ENCODE measurements at regions not wholly inside any gene's neighbourhood (a gene's known extent, or its start where the extent isn't known, plus 50 kb on each side); places are given as distances from the start of the nearest gene placed in this dataset.
"Not testable (repeated sequence)": the region's sequence is repeated elsewhere in the genome, so short reads cannot be mapped to it uniquely, and the experiment has no call there.

GRCh38 chr6:134619789-134620188 lies 301.9 kb upstream of the SGK1 start:
- DNase-seq (ENCODE audit: extremely low read depth in 1 of 2, low read depth in 1 of 2): no peak

- no peak for DNase-seq (ENCODE audit: extremely low read depth in 1 of 2, low read depth in 1 of 2)
These were observed 301.2 kb upstream of the SGK1 start for GRCh38 chr6:134619077-134619476.

- no peak for DNase-seq (ENCODE audit: extremely low read depth in 1 of 2, low read depth in 1 of 2)
These were observed 296.9 kb upstream of the SGK1 start for GRCh38 chr6:134614606-134615485.

GRCh38 chr6:134612128-134612527 lies 294.2 kb upstream of the SGK1 start:
- not testable (repeated sequence) for DNase-seq (ENCODE audit: extremely low read depth in 1 of 2, low read depth in 1 of 2)

GRCh38 chr6:134610411-134610810 lies 292.5 kb upstream of the SGK1 start:
- DNase-seq (ENCODE audit: extremely low read depth in 1 of 2, low read depth in 1 of 2): no peak

DNA sequence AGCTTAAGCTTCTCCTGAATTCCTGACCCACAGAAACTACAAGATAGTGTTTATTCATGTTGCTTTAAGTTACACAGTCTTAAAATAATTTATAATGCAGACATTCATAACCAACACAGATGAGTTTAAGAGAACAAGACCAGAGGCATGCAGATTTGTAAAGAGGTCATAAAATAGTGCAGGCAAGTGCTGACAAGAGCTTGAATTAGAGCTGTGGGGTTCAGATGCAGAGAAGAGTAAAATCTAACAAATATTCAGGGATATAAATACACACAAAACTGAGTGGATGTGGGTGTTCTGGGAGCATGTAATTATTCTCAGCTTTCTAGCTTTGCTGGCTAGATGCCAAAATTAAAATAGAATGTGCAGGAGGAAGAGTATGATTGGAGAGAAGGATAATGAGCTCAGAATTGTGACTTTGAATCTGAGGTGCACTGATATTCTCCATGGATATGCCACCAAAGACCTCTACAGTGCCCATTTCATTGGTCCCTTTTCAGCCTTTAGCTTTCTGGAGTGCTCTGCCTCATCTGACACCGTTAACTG lies 291.9 kb upstream of the SGK1 start:
- DNase-seq (ENCODE audit: extremely low read depth in 1 of 2, low read depth in 1 of 2): no peak

DNA sequence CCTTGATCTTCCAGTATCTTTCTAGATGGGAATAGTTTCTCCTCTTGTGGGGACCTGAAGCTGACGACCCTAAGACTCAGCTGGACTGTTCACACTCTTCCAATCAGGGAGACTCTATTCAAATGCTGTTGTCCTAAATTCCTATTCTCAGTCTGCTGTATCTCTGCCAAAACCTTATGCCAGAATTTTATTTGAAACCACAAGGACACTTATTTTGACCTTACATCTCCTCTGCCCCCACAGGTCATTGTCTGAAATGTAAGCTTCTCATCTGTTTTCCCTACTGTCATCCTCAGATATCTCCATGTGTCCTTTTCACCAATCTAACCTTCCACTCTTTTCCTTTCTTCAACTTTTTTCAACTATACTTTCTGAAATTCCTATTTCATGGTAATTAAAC lies 289.5 kb upstream of the SGK1 start:
- DNase-seq (ENCODE audit: extremely low read depth in 1 of 2, low read depth in 1 of 2): no peak

DNA sequence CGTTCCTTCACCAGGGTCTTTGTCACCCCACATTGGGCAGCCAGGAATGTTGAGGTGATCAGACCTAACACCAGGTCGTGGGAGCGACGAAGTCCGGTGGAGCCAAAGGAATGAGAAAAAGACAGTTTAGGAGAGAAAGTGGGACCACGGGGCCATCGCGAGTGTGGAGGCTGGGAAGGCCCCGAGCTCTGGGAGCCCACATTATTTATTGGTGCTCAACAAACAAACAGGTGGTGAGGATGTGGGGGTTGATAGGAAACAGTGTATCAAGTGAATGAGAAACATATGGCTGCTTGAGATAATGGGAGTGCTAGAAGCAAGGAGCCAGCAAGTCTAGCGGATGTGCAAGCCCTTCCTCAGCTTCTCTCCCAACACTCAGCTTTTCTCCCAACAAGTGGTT lies 287.1 kb upstream of the SGK1 start:
- DNase-seq (ENCODE audit: extremely low read depth in 1 of 2, low read depth in 1 of 2): no peak

GRCh38 chr6:134604014-134604676 lies 286.2 kb upstream of the SGK1 start:
- no peak for DNase-seq (ENCODE audit: extremely low read depth in 1 of 2, low read depth in 1 of 2)

DNA sequence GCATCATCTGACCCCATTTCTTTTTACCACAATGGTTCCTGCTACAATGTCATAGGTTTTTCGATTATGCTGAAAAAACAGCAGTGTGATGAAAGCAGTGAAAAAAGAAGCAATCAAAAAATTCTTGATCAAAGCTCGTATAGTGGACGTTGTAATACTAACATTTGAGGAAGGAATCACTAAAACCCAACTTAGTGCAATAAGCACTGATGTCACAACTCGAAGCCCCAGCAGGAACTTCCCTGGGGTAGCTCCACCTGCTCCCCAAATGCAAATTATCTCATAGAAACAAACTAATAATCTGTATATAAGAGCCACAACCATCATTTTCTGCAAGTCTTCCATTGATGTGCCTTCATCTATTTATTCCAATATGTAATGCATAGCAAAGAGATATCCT lies 285.6 kb upstream of the SGK1 start:
- DNase-seq (ENCODE audit: extremely low read depth in 1 of 2, low read depth in 1 of 2): no peak

- DNase-seq (ENCODE audit: extremely low read depth in 1 of 2, low read depth in 1 of 2): no peak
These were observed 284.2 kb upstream of the SGK1 start for GRCh38 chr6:134602123-134602522.

- no peak for DNase-seq (ENCODE audit: extremely low read depth in 1 of 2, low read depth in 1 of 2)
These were observed 282.8 kb upstream of the SGK1 start for GRCh38 chr6:134600671-134601070.

DNA sequence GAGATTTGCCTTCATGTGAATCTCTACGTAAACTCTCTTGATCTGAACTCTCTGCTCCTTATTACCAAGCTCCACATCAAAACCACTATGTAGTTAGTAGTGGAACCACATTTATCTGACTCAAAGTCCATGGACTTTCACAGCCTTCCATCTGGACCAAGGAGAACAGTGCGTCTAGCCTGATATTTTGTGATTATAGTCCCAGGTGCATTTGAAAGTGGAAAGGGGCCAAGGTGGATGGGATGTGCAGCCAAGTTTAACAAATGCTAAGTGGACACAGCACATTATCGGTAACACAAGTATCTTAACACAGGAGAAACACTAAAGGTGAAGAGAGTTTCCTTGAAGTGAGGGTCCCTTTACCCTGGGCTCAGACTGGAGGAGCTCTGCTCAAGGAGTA lies 281.2 kb upstream of the SGK1 start:
- no peak for DNase-seq (ENCODE audit: extremely low read depth in 1 of 2, low read depth in 1 of 2)

DNA sequence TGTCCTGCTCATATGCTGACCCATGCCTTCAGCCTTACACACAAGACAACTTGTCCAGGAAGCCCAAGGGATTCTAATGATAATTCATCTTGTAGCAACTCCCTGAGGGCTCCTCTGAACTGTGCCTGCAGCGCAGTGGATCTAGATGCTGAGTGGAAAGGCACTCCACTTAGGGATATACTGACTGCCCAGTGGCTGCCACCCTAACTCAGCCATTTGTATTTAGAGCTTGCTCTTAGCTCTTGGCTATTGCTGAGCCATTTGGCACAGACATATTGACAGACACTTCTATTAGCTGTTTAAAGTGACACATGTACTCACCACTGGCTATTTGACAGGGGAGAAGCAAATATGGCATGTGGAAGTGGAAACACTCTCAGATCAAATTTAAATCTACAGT lies 278.3 kb upstream of the SGK1 start:
- no peak for DNase-seq (ENCODE audit: extremely low read depth in 1 of 2, low read depth in 1 of 2)

DNA sequence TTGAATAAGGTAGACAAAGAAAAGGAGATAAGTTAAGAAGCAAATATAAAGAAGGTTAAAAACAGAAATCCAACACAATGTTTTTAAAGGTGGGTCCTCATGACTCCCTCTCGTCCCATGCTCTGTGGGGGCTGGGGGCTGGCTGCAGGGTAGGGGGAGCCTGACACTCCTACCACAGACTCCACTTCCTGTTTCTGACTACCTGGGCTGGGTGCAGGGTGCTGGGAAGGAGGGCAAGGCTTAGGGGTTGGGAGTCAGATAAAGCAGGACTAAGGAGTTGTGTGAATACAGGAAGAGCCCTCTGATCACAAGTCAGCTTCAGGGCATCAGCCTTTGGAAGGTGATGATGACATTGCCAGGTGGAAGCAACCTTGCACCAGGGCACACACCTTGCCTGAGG lies 277.0 kb upstream of the SGK1 start:
- no peak for DNase-seq (ENCODE audit: extremely low read depth in 1 of 2, low read depth in 1 of 2)

GRCh38 chr6:134593887-134594286 lies 276.0 kb upstream of the SGK1 start:
- no peak for DNase-seq (ENCODE audit: extremely low read depth in 1 of 2, low read depth in 1 of 2)

DNA sequence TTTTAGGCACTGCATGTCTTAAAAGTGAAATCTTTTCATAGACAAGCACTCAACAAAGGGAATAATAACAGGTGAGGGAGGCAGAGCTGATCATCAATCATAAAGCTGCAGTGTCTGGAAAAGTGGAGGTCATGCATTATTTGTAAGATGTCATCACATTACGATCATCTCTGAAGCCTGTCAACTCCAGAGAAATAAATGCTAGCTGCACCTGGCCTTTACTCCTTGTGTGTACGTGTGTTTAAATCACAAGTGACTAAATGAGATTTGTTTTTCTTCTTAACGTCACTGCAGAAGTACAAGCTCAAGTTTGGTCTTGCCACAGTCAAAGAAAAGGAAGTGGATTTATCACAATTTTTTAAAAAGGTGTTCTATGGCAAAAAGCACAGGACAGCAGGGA lies 275.5 kb upstream of the SGK1 start:
- no peak for DNase-seq (ENCODE audit: extremely low read depth in 1 of 2, low read depth in 1 of 2)

- DNase-seq (ENCODE audit: extremely low read depth in 1 of 2, low read depth in 1 of 2): no peak
These were observed 275.1 kb upstream of the SGK1 start for GRCh38 chr6:134593024-134593423.

DNA sequence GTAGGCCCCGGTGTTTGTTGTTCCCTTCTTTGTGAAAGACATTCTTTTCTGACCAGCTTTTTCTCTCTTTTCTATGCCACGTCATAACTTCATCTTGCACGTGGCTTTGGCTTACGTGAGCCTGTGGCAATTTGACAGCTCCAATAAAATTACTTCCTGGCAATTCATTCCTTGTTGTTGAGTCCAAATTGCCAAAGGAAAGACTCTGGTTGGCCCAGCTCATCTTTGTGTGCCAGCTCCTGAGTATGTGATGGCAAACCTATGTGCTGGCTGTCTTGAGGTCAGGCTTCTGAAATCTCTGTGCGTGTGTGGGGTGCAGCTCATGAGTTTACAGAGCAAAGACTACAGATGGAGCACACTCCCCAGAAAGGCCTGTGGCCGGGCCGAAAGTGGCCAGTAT lies 272.5 kb upstream of the SGK1 start:
- no peak for DNase-seq (ENCODE audit: extremely low read depth in 1 of 2, low read depth in 1 of 2)

GRCh38 chr6:134590004-134590403 lies 272.1 kb upstream of the SGK1 start:
- no peak for DNase-seq (ENCODE audit: extremely low read depth in 1 of 2, low read depth in 1 of 2)

DNA sequence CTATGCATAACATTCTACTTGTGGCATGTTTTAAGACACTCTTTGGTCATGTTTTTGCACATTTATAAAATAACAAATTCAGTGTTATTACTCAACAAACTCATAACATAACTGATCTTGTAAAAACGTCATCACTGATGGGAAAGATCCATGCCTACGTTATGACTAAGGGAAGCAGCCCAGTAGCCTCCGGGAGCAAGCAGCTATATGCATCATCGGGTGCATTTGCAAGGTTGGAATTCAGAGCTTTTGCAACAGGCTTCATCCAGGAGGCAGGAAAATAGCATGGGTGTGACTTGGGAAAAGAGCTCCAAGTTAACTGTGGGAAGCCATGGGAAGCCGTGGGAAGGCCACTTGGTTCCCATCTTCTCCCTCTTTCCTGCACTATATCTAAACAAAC lies 271.6 kb upstream of the SGK1 start:
- no peak for DNase-seq (ENCODE audit: extremely low read depth in 1 of 2, low read depth in 1 of 2)

- no peak for DNase-seq (ENCODE audit: extremely low read depth in 1 of 2, low read depth in 1 of 2)
These were observed 270.4 kb upstream of the SGK1 start for GRCh38 chr6:134588267-134588666.
